OCI-LY1 (cell line): ENCODE measurements at regions not wholly inside any gene's neighbourhood (a gene's known extent, or its start where the extent isn't known, plus 50 kb on each side); places are given as distances from the start of the nearest gene placed in this dataset.

Experiments used
- H2AFZ ChIP-seq: fragments of 200-600 bp; sonication (generic), shearing (Covaris generic); 2 replicates; pipeline ENCODE4 v1.6.0; 2014; ENCODE audit warnings: antibody characterized with exemption, mild to moderate bottlenecking, low read length
- H3F3A ChIP-seq: fragments of 200-600 bp; sonication (generic), shearing (Covaris generic); 2 replicates; pipeline ENCODE4 v1.6.0; 2014; ENCODE audit warnings: mild to moderate bottlenecking, antibody characterized with exemption, low read length, moderate library complexity; ENCODE audit not compliant: insufficient read depth
- H3K27ac ChIP-seq: fragments of 200-600 bp; sonication (generic); 2 replicates; pipeline ENCODE4 v1.5.1; 2014; ENCODE audit warnings: low read length, mixed run types, mild to moderate bottlenecking, low read depth; ENCODE audit not compliant: poor library complexity, severe bottlenecking
- H3K27me3 ChIP-seq: fragments of 200-600 bp; sonication (generic); 2 replicates; pipeline ENCODE4 v1.6.0; 2014; ENCODE audit warnings: antibody characterized with exemption, mild to moderate bottlenecking, low read length, moderate library complexity; ENCODE audit not compliant: insufficient read depth
- H3K36me3 ChIP-seq: fragments of 200-600 bp; sonication (generic); 2 replicates; pipeline ENCODE4 v1.6.1; 2014; ENCODE audit warnings: mild to moderate bottlenecking, antibody characterized with exemption, low read length, moderate library complexity, mixed read lengths; ENCODE audit not compliant: insufficient read depth
- H3K4me1 ChIP-seq: fragments of 200-600 bp; sonication (generic); 2 replicates; pipeline ENCODE4 v1.5.1; 2014; ENCODE audit warnings: mild to moderate bottlenecking, low read length, moderate library complexity; ENCODE audit not compliant: insufficient read depth, severe bottlenecking
- H3K4me2 ChIP-seq: fragments of 200-600 bp; sonication (generic), shearing (Covaris generic); 2 replicates; pipeline ENCODE4 v1.6.1; 2014; ENCODE audit warnings: low read length
- H3K4me3 ChIP-seq: fragments of 200-600 bp; sonication (generic); 2 replicates; pipeline ENCODE4 v1.5.1; 2014; ENCODE audit warnings: low read length, low read depth, mild to moderate bottlenecking, mixed read lengths; ENCODE audit not compliant: poor library complexity, severe bottlenecking
- H3K79me2 ChIP-seq: fragments of 200-600 bp; shearing (Covaris generic); 2 replicates; pipeline ENCODE4 v1.6.1; 2016; ENCODE audit warnings: mixed run types, low read length, mixed read lengths; ENCODE audit not compliant: insufficient read depth
- H3K9ac ChIP-seq: fragments of 200-600 bp; sonication (generic), shearing (Covaris generic); 2 replicates; pipeline ENCODE4 v1.6.1; 2014; ENCODE audit warnings: mild to moderate bottlenecking, low read length, mixed read lengths
- H3K9me2 ChIP-seq: fragments of 200-600 bp; sonication (generic), shearing (Covaris generic); 2 replicates; pipeline ENCODE4 v1.6.1; 2014; ENCODE audit warnings: low read depth, mild to moderate bottlenecking, low read length, mixed read lengths
- H3K9me3 ChIP-seq: fragments of 200-600 bp; shearing (Covaris generic); 2 replicates; pipeline ENCODE4 v1.6.1; 2014; ENCODE audit warnings: low read length, mixed read lengths
- H4K20me1 ChIP-seq: fragments of 200-600 bp; sonication (generic), shearing (Covaris generic); 2 replicates; pipeline ENCODE4 v1.6.0; 2016; ENCODE audit warnings: mild to moderate bottlenecking, low read length; ENCODE audit not compliant: insufficient read depth
- CTCF ChIP-seq: fragments of 200-600 bp; sonication (generic), shearing (Covaris generic); IDR thresholded peaks from 2 replicates; pipeline ENCODE4 v1.5.1; 2017; ENCODE audit warnings: mild to moderate bottlenecking, antibody characterized with exemption, low read length, moderate library complexity, mixed read lengths
- EZH2 ChIP-seq: fragments of 200-600 bp; sonication (generic), shearing (Covaris generic); IDR thresholded peaks from 2 replicates; pipeline ENCODE4 v1.8.0; 2017; ENCODE audit warnings: borderline replicate concordance, mixed run types, mild to moderate bottlenecking, antibody characterized with exemption, low read length, moderate library complexity, mixed read lengths

GRCh38 chr5:54760182-54760935 is 225.0 kb downstream of the ESM1 start:
- 0 out of 2 replicates have a peak, but pooled peaks cover 3% of the 10 kb centered on the region for H3K27me3 ChIP-seq
- no peak for TF ChIP-seq EZH2
- no peaks in the 10 kb centered on the region for H3F3A ChIP-seq
- no peak overlapping the region for H3K4me3 ChIP-seq
- H3K9me3 ChIP-seq, result no peaks in the 10 kb centered on the region
- no peaks in the 10 kb centered on the region for H4K20me1 ChIP-seq
- H3K9me2 ChIP-seq, result no peaks in the 10 kb centered on the region
- no peak overlapping the region for H3K9ac ChIP-seq
- no peaks in the 10 kb centered on the region for H3K4me1 ChIP-seq
- H3K79me2 ChIP-seq, result no peaks in the 10 kb centered on the region
- no peak overlapping the region for H3K27ac ChIP-seq
- no peaks in the 10 kb centered on the region for H3K36me3 ChIP-seq
- no peak overlapping the region for H3K4me2 ChIP-seq
- H2AFZ ChIP-seq, result no peak overlapping the region

- Histone ChIP-seq H3F3A (no peaks in the 10 kb centered on the region), H3K79me2 (no peaks in the 10 kb centered on the region), H4K20me1 (no peaks in the 10 kb centered on the region), H3K4me3 (no peak overlapping the region), H3K9ac (no peak overlapping the region), H3K27ac (no peak overlapping the region), H3K9me3 (no peaks in the 10 kb centered on the region), H2AFZ (no peak overlapping the region), H3K27me3 (no peaks in the 10 kb centered on the region), H3K4me2 (no peak overlapping the region), H3K36me3 (no peaks in the 10 kb centered on the region), H3K9me2 (no peaks in the 10 kb centered on the region), H3K4me1 (no peaks in the 10 kb centered on the region)
- TF ChIP-seq EZH2, result no peak
- TF ChIP-seq CTCF, result no peak
These were observed 227.4 kb downstream of the ESM1 start for GRCh38 chr5:54758038-54758437.

- no peaks in the 10 kb centered on the region for H3K79me2 ChIP-seq
- H3K9me3 ChIP-seq, result no peaks in the 10 kb centered on the region
- no peaks in the 10 kb centered on the region for H3K9me2 ChIP-seq
- no peak overlapping the region for H3K9ac ChIP-seq
- no peak overlapping the region for H3K27ac ChIP-seq
- TF ChIP-seq CTCF, result no peak
- no peak for TF ChIP-seq EZH2
- no peaks in the 10 kb centered on the region for H3K27me3 ChIP-seq
- no peak overlapping the region for H3K4me2 ChIP-seq
- H3K4me1 ChIP-seq, result no peaks in the 10 kb centered on the region
- no peaks in the 10 kb centered on the region for H3F3A ChIP-seq
- no peak overlapping the region for H2AFZ ChIP-seq
- H3K36me3 ChIP-seq, result no peaks in the 10 kb centered on the region
- H3K4me3 ChIP-seq, result no peak overlapping the region
- no peaks in the 10 kb centered on the region for H4K20me1 ChIP-seq
These were observed 227.9 kb downstream of the ESM1 start for GRCh38 chr5:54757541-54757940.
